Liver (tissue), 3 donors: ENCODE measurements at regions not wholly inside any gene's neighbourhood (a gene's known extent, or its start where the extent isn't known, plus 50 kb on each side); places are given as distances from the start of the nearest gene placed in this dataset.
"Not testable (repeated sequence)": the region's sequence is repeated elsewhere in the genome, so short reads cannot be mapped to it uniquely, and the experiment has no call there.

Experiments used
- JUND ChIP-seq, 2 donors: IDR thresholded peaks; 2 replicates each; pipeline ENCODE4 v1.6.1; 2016; ENCODE audit warnings: antibody characterized with exemption in 2 of 2
- SP1 ChIP-seq: IDR thresholded peaks from 2 replicates; pipeline ENCODE4 v1.6.1; 2018; ENCODE audit warnings: antibody characterized with exemption, mild to moderate bottlenecking
- TF ChIP-seq, protein P1 (sequence below): fragments of 150-350 bp; IDR thresholded peaks from 2 replicates; pipeline ENCODE4 v1.5.1; 2017; ENCODE audit warnings: improper control_type of control experiment, low read depth, low read length; ENCODE audit not compliant: missing input control
- TF ChIP-seq, protein P2 (sequence below): IDR thresholded peaks from 2 replicates; pipeline ENCODE4 v1.6.1; 2016; ENCODE audit warnings: antibody characterized with exemption, mild to moderate bottlenecking
- TF ChIP-seq, protein P3 (sequence below): IDR thresholded peaks from 2 replicates; pipeline ENCODE4 v1.6.1; 2016; ENCODE audit warnings: antibody characterized with exemption
- donor health status: healthy.
- donor health status: healthy.

DNA sequence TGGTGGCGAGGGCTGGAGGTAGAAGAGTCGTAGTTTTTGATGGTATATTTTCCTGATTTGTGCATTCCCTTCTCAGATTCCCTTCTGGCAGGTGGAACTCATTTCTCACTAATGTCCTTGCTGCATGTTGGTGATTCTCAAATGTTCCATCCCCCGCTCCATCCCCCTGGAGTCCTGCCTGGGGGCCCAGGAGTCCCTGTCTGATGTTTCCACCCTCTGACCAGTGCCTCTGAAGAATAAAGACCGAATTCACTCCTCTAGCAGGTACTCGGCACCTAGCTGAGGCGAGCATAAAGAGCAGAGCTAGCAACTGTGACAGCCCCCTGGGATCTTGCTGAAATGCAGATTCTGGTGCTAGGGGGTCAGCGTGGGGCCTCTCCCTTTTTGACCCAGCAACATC, 301.8 kb downstream of the BCL2L11 start:
- not testable (repeated sequence) for TF ChIP-seq SP1; JUND (IDR thresholded peaks at IDR 0.05)
- TF ChIP-seq, protein P1, sequence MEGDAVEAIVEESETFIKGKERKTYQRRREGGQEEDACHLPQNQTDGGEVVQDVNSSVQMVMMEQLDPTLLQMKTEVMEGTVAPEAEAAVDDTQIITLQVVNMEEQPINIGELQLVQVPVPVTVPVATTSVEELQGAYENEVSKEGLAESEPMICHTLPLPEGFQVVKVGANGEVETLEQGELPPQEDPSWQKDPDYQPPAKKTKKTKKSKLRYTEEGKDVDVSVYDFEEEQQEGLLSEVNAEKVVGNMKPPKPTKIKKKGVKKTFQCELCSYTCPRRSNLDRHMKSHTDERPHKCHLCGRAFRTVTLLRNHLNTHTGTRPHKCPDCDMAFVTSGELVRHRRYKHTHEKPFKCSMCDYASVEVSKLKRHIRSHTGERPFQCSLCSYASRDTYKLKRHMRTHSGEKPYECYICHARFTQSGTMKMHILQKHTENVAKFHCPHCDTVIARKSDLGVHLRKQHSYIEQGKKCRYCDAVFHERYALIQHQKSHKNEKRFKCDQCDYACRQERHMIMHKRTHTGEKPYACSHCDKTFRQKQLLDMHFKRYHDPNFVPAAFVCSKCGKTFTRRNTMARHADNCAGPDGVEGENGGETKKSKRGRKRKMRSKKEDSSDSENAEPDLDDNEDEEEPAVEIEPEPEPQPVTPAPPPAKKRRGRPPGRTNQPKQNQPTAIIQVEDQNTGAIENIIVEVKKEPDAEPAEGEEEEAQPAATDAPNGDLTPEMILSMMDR = not testable (repeated sequence)
- TF ChIP-seq, protein P2, sequence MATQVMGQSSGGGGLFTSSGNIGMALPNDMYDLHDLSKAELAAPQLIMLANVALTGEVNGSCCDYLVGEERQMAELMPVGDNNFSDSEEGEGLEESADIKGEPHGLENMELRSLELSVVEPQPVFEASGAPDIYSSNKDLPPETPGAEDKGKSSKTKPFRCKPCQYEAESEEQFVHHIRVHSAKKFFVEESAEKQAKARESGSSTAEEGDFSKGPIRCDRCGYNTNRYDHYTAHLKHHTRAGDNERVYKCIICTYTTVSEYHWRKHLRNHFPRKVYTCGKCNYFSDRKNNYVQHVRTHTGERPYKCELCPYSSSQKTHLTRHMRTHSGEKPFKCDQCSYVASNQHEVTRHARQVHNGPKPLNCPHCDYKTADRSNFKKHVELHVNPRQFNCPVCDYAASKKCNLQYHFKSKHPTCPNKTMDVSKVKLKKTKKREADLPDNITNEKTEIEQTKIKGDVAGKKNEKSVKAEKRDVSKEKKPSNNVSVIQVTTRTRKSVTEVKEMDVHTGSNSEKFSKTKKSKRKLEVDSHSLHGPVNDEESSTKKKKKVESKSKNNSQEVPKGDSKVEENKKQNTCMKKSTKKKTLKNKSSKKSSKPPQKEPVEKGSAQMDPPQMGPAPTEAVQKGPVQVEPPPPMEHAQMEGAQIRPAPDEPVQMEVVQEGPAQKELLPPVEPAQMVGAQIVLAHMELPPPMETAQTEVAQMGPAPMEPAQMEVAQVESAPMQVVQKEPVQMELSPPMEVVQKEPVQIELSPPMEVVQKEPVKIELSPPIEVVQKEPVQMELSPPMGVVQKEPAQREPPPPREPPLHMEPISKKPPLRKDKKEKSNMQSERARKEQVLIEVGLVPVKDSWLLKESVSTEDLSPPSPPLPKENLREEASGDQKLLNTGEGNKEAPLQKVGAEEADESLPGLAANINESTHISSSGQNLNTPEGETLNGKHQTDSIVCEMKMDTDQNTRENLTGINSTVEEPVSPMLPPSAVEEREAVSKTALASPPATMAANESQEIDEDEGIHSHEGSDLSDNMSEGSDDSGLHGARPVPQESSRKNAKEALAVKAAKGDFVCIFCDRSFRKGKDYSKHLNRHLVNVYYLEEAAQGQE = not testable (repeated sequence)
- TF ChIP-seq, protein P3, sequence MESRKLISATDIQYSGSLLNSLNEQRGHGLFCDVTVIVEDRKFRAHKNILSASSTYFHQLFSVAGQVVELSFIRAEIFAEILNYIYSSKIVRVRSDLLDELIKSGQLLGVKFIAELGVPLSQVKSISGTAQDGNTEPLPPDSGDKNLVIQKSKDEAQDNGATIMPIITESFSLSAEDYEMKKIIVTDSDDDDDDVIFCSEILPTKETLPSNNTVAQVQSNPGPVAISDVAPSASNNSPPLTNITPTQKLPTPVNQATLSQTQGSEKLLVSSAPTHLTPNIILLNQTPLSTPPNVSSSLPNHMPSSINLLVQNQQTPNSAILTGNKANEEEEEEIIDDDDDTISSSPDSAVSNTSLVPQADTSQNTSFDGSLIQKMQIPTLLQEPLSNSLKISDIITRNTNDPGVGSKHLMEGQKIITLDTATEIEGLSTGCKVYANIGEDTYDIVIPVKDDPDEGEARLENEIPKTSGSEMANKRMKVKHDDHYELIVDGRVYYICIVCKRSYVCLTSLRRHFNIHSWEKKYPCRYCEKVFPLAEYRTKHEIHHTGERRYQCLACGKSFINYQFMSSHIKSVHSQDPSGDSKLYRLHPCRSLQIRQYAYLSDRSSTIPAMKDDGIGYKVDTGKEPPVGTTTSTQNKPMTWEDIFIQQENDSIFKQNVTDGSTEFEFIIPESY = not testable (repeated sequence)
